GM20000 (cell line): ENCODE measurements at regions not wholly inside any gene's neighbourhood (a gene's known extent, or its start where the extent isn't known, plus 50 kb on each side); places are given as distances from the start of the nearest gene placed in this dataset.
"Not testable (repeated sequence)": the region's sequence is repeated elsewhere in the genome, so short reads cannot be mapped to it uniquely, and the experiment has no call there.

Source experiments
- DNase-seq: peaks from one replicate; pipeline ENCODE4 v3.0.0; 2012; ENCODE audit warnings: low spot score
- TF ChIP-seq, protein P1 (sequence below): IDR thresholded peaks from 2 replicates; pipeline ENCODE4 v1.5.1; 2012; ENCODE audit warnings: mild to moderate bottlenecking, control low read depth; ENCODE audit errors: extremely low read depth, missing control alignments

DNA sequence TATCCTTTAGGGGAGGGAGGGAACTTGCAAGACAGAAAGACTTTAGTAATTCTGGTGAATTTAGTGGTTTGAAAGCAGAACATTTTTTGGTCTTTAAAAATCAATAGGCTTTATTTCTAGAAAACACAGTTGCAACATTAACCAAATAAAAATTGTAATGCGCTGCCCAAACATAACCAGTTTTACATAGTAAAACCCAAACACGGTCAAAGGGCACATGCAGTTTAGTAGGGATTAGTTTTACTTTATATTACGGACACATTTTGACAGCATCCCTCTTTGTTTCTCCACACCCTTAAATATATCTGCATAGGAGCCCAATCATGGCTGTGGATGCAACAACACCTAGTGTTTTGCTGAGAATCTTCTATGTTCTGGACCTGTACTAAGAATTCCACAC, 156.7 kb downstream of the NR2F2 start:
- TF ChIP-seq, protein P1, sequence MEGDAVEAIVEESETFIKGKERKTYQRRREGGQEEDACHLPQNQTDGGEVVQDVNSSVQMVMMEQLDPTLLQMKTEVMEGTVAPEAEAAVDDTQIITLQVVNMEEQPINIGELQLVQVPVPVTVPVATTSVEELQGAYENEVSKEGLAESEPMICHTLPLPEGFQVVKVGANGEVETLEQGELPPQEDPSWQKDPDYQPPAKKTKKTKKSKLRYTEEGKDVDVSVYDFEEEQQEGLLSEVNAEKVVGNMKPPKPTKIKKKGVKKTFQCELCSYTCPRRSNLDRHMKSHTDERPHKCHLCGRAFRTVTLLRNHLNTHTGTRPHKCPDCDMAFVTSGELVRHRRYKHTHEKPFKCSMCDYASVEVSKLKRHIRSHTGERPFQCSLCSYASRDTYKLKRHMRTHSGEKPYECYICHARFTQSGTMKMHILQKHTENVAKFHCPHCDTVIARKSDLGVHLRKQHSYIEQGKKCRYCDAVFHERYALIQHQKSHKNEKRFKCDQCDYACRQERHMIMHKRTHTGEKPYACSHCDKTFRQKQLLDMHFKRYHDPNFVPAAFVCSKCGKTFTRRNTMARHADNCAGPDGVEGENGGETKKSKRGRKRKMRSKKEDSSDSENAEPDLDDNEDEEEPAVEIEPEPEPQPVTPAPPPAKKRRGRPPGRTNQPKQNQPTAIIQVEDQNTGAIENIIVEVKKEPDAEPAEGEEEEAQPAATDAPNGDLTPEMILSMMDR, result no peak

DNA sequence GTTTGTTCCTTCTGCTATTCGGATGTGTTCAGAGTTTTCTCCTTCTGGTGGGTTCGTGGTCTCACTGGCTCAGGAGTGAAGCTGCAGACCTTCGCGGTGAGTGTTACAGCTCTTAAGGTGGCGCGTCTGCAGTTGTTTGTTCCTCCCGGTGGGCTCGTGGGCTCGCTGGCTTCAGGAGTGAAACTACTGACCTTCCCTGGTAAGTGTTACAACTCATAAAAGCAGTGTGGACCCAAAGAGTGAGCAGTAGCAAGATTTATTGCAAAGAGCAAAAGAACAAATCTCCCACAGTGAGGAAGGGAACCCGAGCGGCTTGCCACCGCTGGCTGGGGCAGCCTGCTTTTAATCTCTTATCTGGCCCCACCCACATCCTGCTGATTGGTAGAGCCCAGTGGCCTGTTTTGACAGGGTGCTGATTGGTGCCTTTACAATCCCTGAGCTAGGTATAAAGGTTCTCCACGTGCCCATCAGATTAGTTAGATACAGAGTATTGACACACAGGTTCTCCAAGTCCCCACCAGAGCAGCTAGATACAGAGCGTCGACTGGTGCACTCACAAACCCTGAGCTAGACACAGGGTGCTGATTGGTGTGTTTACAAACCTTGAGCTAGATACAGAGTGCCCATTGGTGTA, 160.7 kb downstream of the NR2F2 start:
- not testable (repeated sequence) for DNase-seq

More for the DNA sequence above, 156.7 kb downstream of the NR2F2 start:
- DNase-seq, result no peak

DNA sequence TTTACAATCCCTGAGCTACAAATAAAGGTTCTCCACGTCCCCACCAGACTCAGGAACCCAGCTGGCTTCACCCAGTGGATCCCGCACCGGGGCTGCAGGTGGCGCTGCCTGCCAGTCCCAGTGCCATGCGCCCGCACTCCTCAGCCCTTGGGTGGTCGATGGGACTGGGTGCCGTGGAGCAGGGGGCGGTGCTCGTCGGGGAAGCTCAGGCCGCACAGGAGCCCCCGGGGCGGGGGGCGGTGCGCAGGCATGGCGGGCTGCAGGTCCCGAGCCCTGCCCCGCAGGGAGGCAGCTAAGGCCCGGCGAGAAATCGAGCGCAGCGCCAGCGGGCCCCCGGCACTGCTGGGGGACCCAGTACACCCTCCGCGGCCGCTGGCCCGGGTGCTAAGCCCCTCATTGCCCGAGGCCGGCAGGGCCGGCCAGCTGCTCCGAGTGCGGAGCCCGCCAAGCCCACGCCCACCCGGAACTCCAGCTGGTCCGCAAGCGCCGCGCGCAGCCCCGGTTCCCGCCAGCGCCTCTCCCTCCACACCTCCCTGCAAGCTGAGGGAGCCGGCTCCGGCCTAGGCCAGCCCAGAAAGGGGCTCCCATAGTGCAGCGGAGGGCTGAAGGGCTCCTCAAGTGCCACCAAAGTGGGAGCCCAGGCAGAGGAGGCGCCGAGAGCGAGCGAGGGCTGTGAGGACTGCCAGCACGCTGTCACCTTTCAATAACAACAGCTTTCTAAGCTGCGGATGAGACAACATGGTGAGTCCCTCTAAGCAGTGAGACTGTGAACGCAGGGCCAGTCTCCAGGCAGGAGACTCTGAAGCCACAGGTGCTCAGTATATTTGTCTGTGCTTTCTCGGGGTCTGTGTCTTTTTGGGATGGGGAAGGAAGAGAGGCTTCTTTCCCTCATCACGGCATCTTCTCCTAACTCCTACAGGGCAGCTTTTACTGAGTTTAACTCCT, 161.5 kb downstream of the NR2F2 start:
- DNase-seq, result not testable (repeated sequence)

DNA sequence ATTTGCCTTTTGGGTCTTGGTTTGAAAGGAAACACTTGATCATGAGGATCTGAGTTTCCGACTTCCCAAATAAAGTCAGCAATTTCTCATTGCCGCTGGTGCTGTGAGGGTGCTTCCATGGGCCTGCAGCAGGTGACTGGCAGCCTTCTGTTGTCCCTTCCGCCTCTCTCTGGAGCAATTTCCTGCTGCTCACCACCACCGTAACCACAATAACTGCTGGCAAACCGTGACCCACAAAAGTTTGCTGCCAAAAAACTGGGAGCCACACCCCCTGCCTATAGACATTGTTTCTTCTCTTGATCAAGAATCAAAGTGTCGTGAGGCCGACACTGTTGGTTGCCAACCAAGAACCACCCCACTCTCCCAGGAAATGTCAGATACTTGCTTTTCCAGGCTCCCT, 164.0 kb downstream of the NR2F2 start:
- DNase-seq, result no peak
- TF ChIP-seq, protein P1, result no peak

DNA sequence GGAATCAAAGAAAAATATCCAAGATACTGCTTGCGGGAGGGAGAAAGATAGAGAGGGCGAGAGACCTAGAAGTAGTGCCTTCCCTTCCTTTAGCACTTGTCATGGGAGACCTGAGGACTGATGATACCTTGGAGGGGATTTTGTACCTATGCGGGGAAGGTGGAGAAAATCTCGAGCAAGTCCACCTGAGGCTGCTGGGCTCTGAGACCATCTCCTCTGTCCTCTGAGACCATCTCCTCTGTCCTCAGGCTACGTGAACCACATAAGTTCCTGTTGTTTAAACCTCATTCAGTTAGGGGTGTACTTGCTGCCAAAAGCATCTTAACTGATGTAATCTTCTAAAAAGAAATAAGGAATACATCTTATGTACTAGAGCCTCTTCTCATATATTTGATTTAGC, 164.9 kb downstream of the NR2F2 start:
- TF ChIP-seq, protein P1, result no peak
- no peak for DNase-seq

DNA sequence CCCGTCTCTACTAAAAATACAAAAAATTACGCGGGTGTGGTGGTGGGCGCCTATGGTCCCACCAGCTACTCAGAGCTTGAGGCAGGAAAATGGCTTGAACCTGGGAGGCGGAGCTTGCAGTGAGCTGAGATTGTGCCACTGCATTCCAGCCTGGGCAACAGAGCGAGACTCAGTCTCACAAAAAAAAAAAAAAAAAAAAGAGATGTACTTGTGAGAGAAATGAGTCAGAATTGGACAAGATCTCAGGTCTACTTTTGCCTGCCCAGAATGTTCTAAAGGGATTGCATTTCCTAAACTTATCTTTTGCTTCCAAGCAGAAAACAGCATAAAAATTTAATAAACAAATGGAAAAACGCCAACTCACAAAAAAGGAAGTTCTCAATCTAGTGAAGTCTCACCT, 167.5 kb downstream of the NR2F2 start:
- no peak for DNase-seq
- TF ChIP-seq, protein P1, result no peak

DNA sequence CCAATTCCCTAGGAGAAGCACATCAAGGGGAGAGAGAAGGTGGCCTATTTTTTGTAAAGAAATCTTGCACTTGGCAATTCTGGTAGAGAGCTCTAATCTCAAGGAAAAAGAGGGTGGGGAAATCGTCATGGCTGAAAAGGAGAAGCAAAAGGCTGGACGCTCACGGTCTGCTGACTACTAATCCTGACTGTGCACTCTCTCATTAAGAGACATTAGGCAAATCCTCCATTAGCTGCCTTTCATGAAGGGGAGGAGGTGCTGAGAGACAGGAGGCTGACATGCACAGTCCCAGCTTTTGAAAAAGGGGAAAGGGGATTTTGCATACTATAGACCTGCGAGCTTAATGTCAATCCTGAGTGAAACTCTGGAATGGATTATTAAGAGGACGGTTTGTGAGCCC, 170.0 kb downstream of the NR2F2 start:
- TF ChIP-seq, protein P1, result no peak
- no peak for DNase-seq

DNA sequence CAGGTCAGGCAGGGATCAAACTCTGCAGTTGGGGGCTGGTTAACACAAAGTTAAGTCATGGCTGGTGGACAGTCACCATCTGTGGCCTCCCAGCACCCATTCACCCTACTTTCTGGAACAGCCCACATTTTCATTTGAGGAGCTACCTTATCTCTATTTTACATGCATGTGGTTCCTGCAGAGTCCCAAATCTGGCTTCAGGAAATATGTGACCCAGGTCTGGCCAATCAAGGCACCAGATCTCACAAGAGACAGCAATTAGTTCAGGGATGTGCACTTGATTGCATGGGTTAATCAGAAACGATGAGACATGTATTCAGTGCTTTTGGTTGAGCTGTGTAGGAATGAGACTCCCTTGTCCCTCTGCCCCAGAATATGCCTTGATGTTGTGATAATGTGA, 170.9 kb downstream of the NR2F2 start:
- no peak for DNase-seq

More for the DNA sequence above, 170.9 kb downstream of the NR2F2 start:
- TF ChIP-seq, protein P1, result no peak
